ENCODE measurements at regions not wholly inside any gene's neighbourhood (a gene's known extent, or its start where the extent isn't known, plus 50 kb on each side); places are given as distances from the start of the nearest gene placed in this dataset.

- Mint-ChIP-seq H3K27ac (no peak overlapping the region), H3K27me3 (ENCODE audit: low read depth, poor library complexity) (peaks cover 7% of the 10 kb centered on the region), H3K9me3 (peaks cover 21% of the 10 kb centered on the region), H3K4me3 (no peak overlapping the region), H3K36me3 (ENCODE audit: low read depth) (no peaks in the 10 kb centered on the region), H3K4me1 (peaks cover 7% of the 10 kb centered on the region)
- DNase-seq: no peak
- no peak for TF ChIP-seq CTCF (IDR thresholded peaks at IDR 0.05)
Measured at GRCh38 chr15:97866959-97867358, 93.5 kb upstream of the ARRDC4 start.

GRCh38 chr15:97867870-97868269, 92.6 kb upstream of the ARRDC4 start:
- peaks cover 18% of the 10 kb centered on the region for H3K9me3 Mint-ChIP-seq
- no peak overlapping the region for H3K27ac Mint-ChIP-seq
- TF ChIP-seq CTCF (IDR thresholded peaks at IDR 0.05): no peak
- H3K4me1 Mint-ChIP-seq: peaks cover 7% of the 10 kb centered on the region
- H3K36me3 Mint-ChIP-seq (ENCODE audit: low read depth): no peaks in the 10 kb centered on the region
- DNase-seq: no peak
- H3K27me3 Mint-ChIP-seq (ENCODE audit: low read depth, poor library complexity): peaks cover 7% of the 10 kb centered on the region
- no peak overlapping the region for H3K4me3 Mint-ChIP-seq

- peaks cover 7% of the 10 kb centered on the region for H3K27me3 Mint-ChIP-seq (ENCODE audit: low read depth, poor library complexity)
- DNase-seq: no peak
- H3K4me1 Mint-ChIP-seq: peaks cover 7% of the 10 kb centered on the region
- H3K9me3 Mint-ChIP-seq: peaks cover 18% of the 10 kb centered on the region
- no peak overlapping the region for H3K4me3 Mint-ChIP-seq
- H3K27ac Mint-ChIP-seq: no peak overlapping the region
- no peaks in the 10 kb centered on the region for H3K36me3 Mint-ChIP-seq (ENCODE audit: low read depth)
- no peak for TF ChIP-seq CTCF (IDR thresholded peaks at IDR 0.05)
Measured at GRCh38 chr15:97868981-97869380, 91.5 kb upstream of the ARRDC4 start.

- no peaks in the 10 kb centered on the region for H3K27me3 Mint-ChIP-seq (ENCODE audit: low read depth, poor library complexity)
- H3K4me3 Mint-ChIP-seq: no peak overlapping the region
- TF ChIP-seq CTCF (IDR thresholded peaks at IDR 0.05): no peak
- H3K9me3 Mint-ChIP-seq: peaks cover 18% of the 10 kb centered on the region
- no peak for DNase-seq
- H3K4me1 Mint-ChIP-seq: peaks cover 7% of the 10 kb centered on the region
- H3K36me3 Mint-ChIP-seq (ENCODE audit: low read depth): no peaks in the 10 kb centered on the region
- no peak overlapping the region for H3K27ac Mint-ChIP-seq
Measured at GRCh38 chr15:97870771-97871170, 89.7 kb upstream of the ARRDC4 start.

- Mint-ChIP-seq H3K27ac (no peak overlapping the region), H3K4me3 (no peak overlapping the region), H3K27me3 (ENCODE audit: low read depth, poor library complexity) (peaks cover 7% of the 10 kb centered on the region), H3K9me3 (peaks cover 26% of the 10 kb centered on the region), H3K36me3 (ENCODE audit: low read depth) (no peaks in the 10 kb centered on the region), H3K4me1 (no peaks in the 10 kb centered on the region)
- DNase-seq: no peak
- TF ChIP-seq CTCF (IDR thresholded peaks at IDR 0.05): no peak
Measured at GRCh38 chr15:97874139-97874538, 86.4 kb upstream of the ARRDC4 start.

- no peaks in the 10 kb centered on the region for H3K4me1 Mint-ChIP-seq
- DNase-seq: no peak
- no peak overlapping the region for H3K27ac Mint-ChIP-seq
- no peaks in the 10 kb centered on the region for H3K36me3 Mint-ChIP-seq (ENCODE audit: low read depth)
- no peak for TF ChIP-seq CTCF (IDR thresholded peaks at IDR 0.05)
- peaks cover 13% of the 10 kb centered on the region for H3K27me3 Mint-ChIP-seq (ENCODE audit: low read depth, poor library complexity)
- H3K4me3 Mint-ChIP-seq: no peak overlapping the region
- H3K9me3 Mint-ChIP-seq: peaks cover 25% of the 10 kb centered on the region
Measured at GRCh38 chr15:97875025-97875512, 85.4 kb upstream of the ARRDC4 start.
